HEK293 (cell line): ENCODE measurements at regions not wholly inside any gene's neighbourhood (a gene's known extent, or its start where the extent isn't known, plus 50 kb on each side); places are given as distances from the start of the nearest gene placed in this dataset.

Experiments used
- ZNF335 ChIP-seq: fragments of 450-650 bp; formaldehyde crosslinking; conservative IDR thresholded peaks from 2 replicates; pipeline ENCODE4 v1.5.1; 2016; ENCODE audit warnings: missing biosample characterization, missing genetic modification characterization
- ZNF785 ChIP-seq: fragments of 450-650 bp; formaldehyde crosslinking; IDR thresholded peaks from 2 replicates; pipeline ENCODE4 v1.5.1; 2016; ENCODE audit warnings: missing biosample characterization, missing genetic modification characterization
- TF ChIP-seq, protein P1 (sequence below): fragments of 450-650 bp; formaldehyde crosslinking; IDR thresholded peaks from 2 replicates; pipeline ENCODE4 v1.5.1; 2016; ENCODE audit warnings: missing biosample characterization, missing genetic modification characterization
- TF ChIP-seq, protein P2 (sequence below): fragments of 450-650 bp; formaldehyde crosslinking; IDR thresholded peaks from 2 replicates; pipeline ENCODE4 v1.5.1; 2016; ENCODE audit warnings: missing biosample characterization, missing genetic modification characterization

DNA sequence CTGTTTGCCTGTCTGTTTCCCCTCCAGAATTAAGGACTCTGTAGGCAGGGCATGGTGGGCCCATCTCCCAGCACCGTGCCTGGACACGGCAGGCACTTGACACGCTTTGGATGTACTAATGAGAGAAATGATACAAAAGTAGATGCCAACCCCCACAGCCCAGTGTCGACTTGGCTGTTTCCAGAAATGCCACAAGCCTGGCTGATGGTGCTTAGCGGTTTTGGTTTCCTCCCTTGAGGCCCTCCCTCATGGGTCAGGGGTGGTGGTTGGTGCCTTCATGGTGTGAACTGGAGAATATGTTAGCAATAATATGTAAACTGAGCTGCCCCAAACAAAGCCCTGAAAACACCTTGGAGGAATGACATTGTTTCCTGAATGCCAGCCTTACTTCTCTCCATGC, 55.5 kb upstream of the ESRRB start:
- TF ChIP-seq ZNF785 (tag by site-specific recombination) (no peak), ZNF335 (tag by site-specific recombination) (no peak)
- TF ChIP-seq, protein P1, sequence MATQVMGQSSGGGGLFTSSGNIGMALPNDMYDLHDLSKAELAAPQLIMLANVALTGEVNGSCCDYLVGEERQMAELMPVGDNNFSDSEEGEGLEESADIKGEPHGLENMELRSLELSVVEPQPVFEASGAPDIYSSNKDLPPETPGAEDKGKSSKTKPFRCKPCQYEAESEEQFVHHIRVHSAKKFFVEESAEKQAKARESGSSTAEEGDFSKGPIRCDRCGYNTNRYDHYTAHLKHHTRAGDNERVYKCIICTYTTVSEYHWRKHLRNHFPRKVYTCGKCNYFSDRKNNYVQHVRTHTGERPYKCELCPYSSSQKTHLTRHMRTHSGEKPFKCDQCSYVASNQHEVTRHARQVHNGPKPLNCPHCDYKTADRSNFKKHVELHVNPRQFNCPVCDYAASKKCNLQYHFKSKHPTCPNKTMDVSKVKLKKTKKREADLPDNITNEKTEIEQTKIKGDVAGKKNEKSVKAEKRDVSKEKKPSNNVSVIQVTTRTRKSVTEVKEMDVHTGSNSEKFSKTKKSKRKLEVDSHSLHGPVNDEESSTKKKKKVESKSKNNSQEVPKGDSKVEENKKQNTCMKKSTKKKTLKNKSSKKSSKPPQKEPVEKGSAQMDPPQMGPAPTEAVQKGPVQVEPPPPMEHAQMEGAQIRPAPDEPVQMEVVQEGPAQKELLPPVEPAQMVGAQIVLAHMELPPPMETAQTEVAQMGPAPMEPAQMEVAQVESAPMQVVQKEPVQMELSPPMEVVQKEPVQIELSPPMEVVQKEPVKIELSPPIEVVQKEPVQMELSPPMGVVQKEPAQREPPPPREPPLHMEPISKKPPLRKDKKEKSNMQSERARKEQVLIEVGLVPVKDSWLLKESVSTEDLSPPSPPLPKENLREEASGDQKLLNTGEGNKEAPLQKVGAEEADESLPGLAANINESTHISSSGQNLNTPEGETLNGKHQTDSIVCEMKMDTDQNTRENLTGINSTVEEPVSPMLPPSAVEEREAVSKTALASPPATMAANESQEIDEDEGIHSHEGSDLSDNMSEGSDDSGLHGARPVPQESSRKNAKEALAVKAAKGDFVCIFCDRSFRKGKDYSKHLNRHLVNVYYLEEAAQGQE (tag by site-specific recombination): no peak
- TF ChIP-seq, protein P2, sequence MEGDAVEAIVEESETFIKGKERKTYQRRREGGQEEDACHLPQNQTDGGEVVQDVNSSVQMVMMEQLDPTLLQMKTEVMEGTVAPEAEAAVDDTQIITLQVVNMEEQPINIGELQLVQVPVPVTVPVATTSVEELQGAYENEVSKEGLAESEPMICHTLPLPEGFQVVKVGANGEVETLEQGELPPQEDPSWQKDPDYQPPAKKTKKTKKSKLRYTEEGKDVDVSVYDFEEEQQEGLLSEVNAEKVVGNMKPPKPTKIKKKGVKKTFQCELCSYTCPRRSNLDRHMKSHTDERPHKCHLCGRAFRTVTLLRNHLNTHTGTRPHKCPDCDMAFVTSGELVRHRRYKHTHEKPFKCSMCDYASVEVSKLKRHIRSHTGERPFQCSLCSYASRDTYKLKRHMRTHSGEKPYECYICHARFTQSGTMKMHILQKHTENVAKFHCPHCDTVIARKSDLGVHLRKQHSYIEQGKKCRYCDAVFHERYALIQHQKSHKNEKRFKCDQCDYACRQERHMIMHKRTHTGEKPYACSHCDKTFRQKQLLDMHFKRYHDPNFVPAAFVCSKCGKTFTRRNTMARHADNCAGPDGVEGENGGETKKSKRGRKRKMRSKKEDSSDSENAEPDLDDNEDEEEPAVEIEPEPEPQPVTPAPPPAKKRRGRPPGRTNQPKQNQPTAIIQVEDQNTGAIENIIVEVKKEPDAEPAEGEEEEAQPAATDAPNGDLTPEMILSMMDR (tag by site-specific recombination): no peak
